ENCODE measurements at regions not wholly inside any gene's neighbourhood (a gene's known extent, or its start where the extent isn't known, plus 50 kb on each side); places are given as distances from the start of the nearest gene placed in this dataset.

DNA sequence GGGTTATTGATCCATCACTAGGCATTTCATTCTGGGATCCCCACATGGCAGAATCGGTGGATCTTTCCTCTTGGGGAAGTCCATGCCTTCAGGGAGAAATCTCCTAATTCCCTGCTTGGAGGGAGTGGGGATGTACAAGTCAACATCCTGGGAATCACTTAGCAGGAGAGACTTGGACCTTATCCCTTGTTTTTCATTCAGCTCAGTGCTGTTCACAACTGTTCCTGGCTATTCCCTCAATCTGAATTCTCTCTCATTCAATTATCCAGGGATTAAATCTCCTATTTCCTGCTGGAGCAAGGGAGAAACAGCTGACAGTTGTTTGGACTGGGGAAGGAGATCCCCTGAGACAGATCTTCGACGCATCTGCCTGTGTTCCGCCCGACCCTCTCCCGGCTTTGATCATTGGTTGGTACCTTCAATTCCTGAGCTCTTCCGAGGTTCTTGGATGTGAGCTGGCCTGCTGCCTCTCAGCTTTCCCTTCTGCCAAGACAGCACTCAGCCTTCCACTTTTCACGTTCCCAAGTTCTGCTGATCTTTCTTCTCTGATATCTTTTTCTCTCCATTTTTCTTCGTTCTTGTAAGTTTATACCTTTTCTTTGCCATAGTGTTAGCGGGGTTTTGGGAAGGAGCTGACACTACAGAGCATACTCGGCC, 115.4 kb upstream of the GNAO1 start:
- TF ChIP-seq EZH2 (IDR thresholded peaks at IDR 0.05; ENCODE audit: low read length, unreplicated experiment) (no peak), CTCF (conservative IDR thresholded peaks at IDR 0.05; ENCODE audit: low read depth, low read length) (no peak), EZH2phosphoT487 (IDR thresholded peaks at IDR 0.05; ENCODE audit: borderline replicate concordance, low read length) (no peak)

Measured in PC-3 (cell line).